Right atrium auricular region (tissue), 2 donors: ENCODE measurements at regions not wholly inside any gene's neighbourhood (a gene's known extent, or its start where the extent isn't known, plus 50 kb on each side); places are given as distances from the start of the nearest gene placed in this dataset.

Experiments
- DNase-seq: peaks from one replicate; pipeline ENCODE4 v3.0.0-alpha.2; 2019; ENCODE audit warnings: low spot score
- H3K27ac ChIP-seq, 2 donors: fragments of 200-600 bp; sonication (generic); 1 replicate in 1 of 2; 2 replicates in 1 of 2; pipeline ENCODE4 v1.5.1; 2016 to 2019
- H3K27me3 ChIP-seq, 2 donors: fragments of 200-600 bp; sonication (generic); one replicate each; pipeline versions ENCODE4 v1.5.1 to v1.6.0; 2017 to 2019
- H3K36me3 ChIP-seq: fragments of 200-600 bp; sonication (generic); one replicate; pipeline ENCODE4 v1.5.1; 2016
- H3K4me1 ChIP-seq, 2 donors: fragments of 200-600 bp; sonication (generic); one replicate each; pipeline versions ENCODE4 v1.5.1 to v1.6.0; 2017 to 2019
- H3K4me3 ChIP-seq, 2 donors: fragments of 200-600 bp; sonication (generic); 1 replicate in 1 of 2; 2 replicates in 1 of 2; pipeline ENCODE4 v1.5.1; 2017 to 2019; ENCODE audit warnings: mild to moderate bottlenecking in 1 of 2, moderate library complexity in 1 of 2
- H3K9me3 ChIP-seq, 2 donors: fragments of 200-600 bp; sonication (generic); one replicate each; pipeline ENCODE4 v1.5.1; 2019
- CTCF ChIP-seq, 2 donors: fragments of 200-600 bp; sonication (generic); IDR thresholded peaks; one replicate each; pipeline ENCODE4 v1.5.1; 2019; ENCODE audit warnings: antibody characterized with exemption in 2 of 2

GRCh38 chr18:39666541-39666940 lies 2100.9 kb upstream of the CELF4 start:
- Histone ChIP-seq H3K4me3 (no peak overlapping the region), H3K36me3 (no peaks in the 10 kb centered on the region), H3K4me1 (no peaks in the 10 kb centered on the region), H3K27ac (no peak overlapping the region), H3K9me3 (no peaks in the 10 kb centered on the region), H3K27me3 (no peaks in the 10 kb centered on the region)
- TF ChIP-seq CTCF (IDR thresholded peaks at IDR 0.05): no peak
- no peak for DNase-seq

GRCh38 chr18:39661856-39662366 lies 2096.3 kb upstream of the CELF4 start:
- Histone ChIP-seq H3K4me1 (no peaks in the 10 kb centered on the region), H3K4me3 (no peak overlapping the region), H3K27me3 (no peaks in the 10 kb centered on the region), H3K27ac (no peak overlapping the region), H3K9me3 (no peaks in the 10 kb centered on the region), H3K36me3 (no peaks in the 10 kb centered on the region)
- no peak for TF ChIP-seq CTCF (IDR thresholded peaks at IDR 0.05)
- no peak for DNase-seq

- no peak for TF ChIP-seq CTCF (IDR thresholded peaks at IDR 0.05)
- H3K4me1 ChIP-seq: no peaks in the 10 kb centered on the region
- H3K4me3 ChIP-seq: no peak overlapping the region
- H3K27me3 ChIP-seq: no peaks in the 10 kb centered on the region
- DNase-seq: no peak
- H3K9me3 ChIP-seq: no peaks in the 10 kb centered on the region
- H3K27ac ChIP-seq: no peak overlapping the region
- no peaks in the 10 kb centered on the region for H3K36me3 ChIP-seq
These were observed 2094.5 kb upstream of the CELF4 start for GRCh38 chr18:39660141-39660540.

- no peak for TF ChIP-seq CTCF (IDR thresholded peaks at IDR 0.05)
- Histone ChIP-seq H3K27ac (no peak overlapping the region), H3K27me3 (no peaks in the 10 kb centered on the region), H3K9me3 (no peaks in the 10 kb centered on the region), H3K36me3 (no peaks in the 10 kb centered on the region), H3K4me1 (no peaks in the 10 kb centered on the region), H3K4me3 (no peak overlapping the region)
- no peak for DNase-seq
These were observed 2089.7 kb upstream of the CELF4 start for GRCh38 chr18:39655341-39655740.

- no peak for DNase-seq
- no peaks in the 10 kb centered on the region for H3K9me3 ChIP-seq
- no peaks in the 10 kb centered on the region for H3K4me1 ChIP-seq
- H3K27me3 ChIP-seq: no peaks in the 10 kb centered on the region
- TF ChIP-seq CTCF (IDR thresholded peaks at IDR 0.05): no peak
- no peak overlapping the region for H3K27ac ChIP-seq
- no peaks in the 10 kb centered on the region for H3K36me3 ChIP-seq
- no peak overlapping the region for H3K4me3 ChIP-seq
These were observed 2087.6 kb upstream of the CELF4 start for GRCh38 chr18:39653221-39653620.

GRCh38 chr18:39648616-39649015 lies 2083.0 kb upstream of the CELF4 start:
- no peaks in the 10 kb centered on the region for H3K9me3 ChIP-seq
- no peak for DNase-seq
- H3K4me1 ChIP-seq: no peaks in the 10 kb centered on the region
- no peak for TF ChIP-seq CTCF (IDR thresholded peaks at IDR 0.05)
- H3K27ac ChIP-seq: no peak overlapping the region
- no peaks in the 10 kb centered on the region for H3K27me3 ChIP-seq
- no peak overlapping the region for H3K4me3 ChIP-seq
- no peaks in the 10 kb centered on the region for H3K36me3 ChIP-seq
